Keratinocyte (primary cell): ENCODE measurements at regions not wholly inside any gene's neighbourhood (a gene's known extent, or its start where the extent isn't known, plus 50 kb on each side); places are given as distances from the start of the nearest gene placed in this dataset.

Source experiments
- DNase-seq: peaks from one replicate; pipeline ENCODE4 v3.0.0-alpha.2; 2011; ENCODE audit warnings: low read depth, missing footprints, low spot score
- FAIRE-seq: peaks from 2 replicates; lab custom pipeline; 2011; peaks lifted over from hg19 to GRCh38; lab: Jason Lieb, UNC
- H2AFZ ChIP-seq: 2 replicates; pipeline ENCODE4 v1.6.0; 2012; ENCODE audit warnings: low read length, control low read depth, inconsistent platforms; ENCODE audit not compliant: control insufficient read depth
- H3K27ac ChIP-seq: 2 replicates; pipeline ENCODE4 v1.5.1; 2011; ENCODE audit warnings: low read length; ENCODE audit not compliant: control insufficient read depth, insufficient read depth
- H3K27me3 ChIP-seq: 3 replicates; pipeline ENCODE4 v1.6.0; 2011; ENCODE audit warnings: low read length; ENCODE audit not compliant: control insufficient read depth, insufficient read depth; ENCODE audit errors: extremely low read depth
- H3K36me3 ChIP-seq, 2 experiments: 2 replicates in 1 of 2; 3 replicates in 1 of 2; pipeline ENCODE4 v1.5.1; 2011; ENCODE audit warnings: low read length in 2 of 2, mild to moderate bottlenecking in 1 of 2; ENCODE audit not compliant: control insufficient read depth in 2 of 2, insufficient read depth in 2 of 2; ENCODE audit errors: extremely low read depth in 1 of 2
- H3K4me1 ChIP-seq: 3 replicates; pipeline ENCODE4 v1.5.1; 2011; ENCODE audit warnings: low read length; ENCODE audit not compliant: control insufficient read depth, insufficient read depth; ENCODE audit errors: extremely low read depth
- H3K4me2 ChIP-seq: 3 replicates; pipeline ENCODE4 v1.6.0; 2011; ENCODE audit warnings: low read depth, low read length; ENCODE audit not compliant: control insufficient read depth, insufficient read depth; ENCODE audit errors: extremely low read depth
- H3K4me3 ChIP-seq, 3 experiments: fragments of 200-600 bp in 1 of 3; sonication (generic) in 1 of 3; 2 replicates in 2 of 3; 3 replicates in 1 of 3; pipeline ENCODE4 v1.5.1; 2011 to 2016; ENCODE audit warnings: low read length in 3 of 3, mild to moderate bottlenecking in 3 of 3, control low read depth in 2 of 3, inconsistent platforms in 1 of 3, low read depth in 1 of 3, mixed read lengths in 1 of 3, mixed run types in 1 of 3, moderate library complexity in 1 of 3; ENCODE audit not compliant: control insufficient read depth in 2 of 3, insufficient read depth in 2 of 3; ENCODE audit errors: extremely low read depth in 1 of 3
- H3K79me2 ChIP-seq: 2 replicates; pipeline ENCODE4 v1.6.0; 2012; ENCODE audit warnings: low read length; ENCODE audit not compliant: control insufficient read depth, insufficient read depth
- H3K9ac ChIP-seq: 3 replicates; pipeline ENCODE4 v1.6.0; 2011; ENCODE audit warnings: low read length; ENCODE audit not compliant: control insufficient read depth, insufficient read depth; ENCODE audit errors: extremely low read depth
- H3K9me1 ChIP-seq: 3 replicates; pipeline ENCODE4 v1.6.0; 2011; ENCODE audit warnings: low read length; ENCODE audit not compliant: control insufficient read depth, insufficient read depth; ENCODE audit errors: extremely low read depth
- H3K9me3 ChIP-seq: 2 replicates; pipeline ENCODE4 v1.5.1; 2012; ENCODE audit warnings: low read depth, low read length; ENCODE audit not compliant: control insufficient read depth
- H4K20me1 ChIP-seq: 3 replicates; pipeline ENCODE4 v1.6.0; 2011; ENCODE audit warnings: low read length; ENCODE audit not compliant: control insufficient read depth, insufficient read depth; ENCODE audit errors: extremely low read depth
- CTCF ChIP-seq, 3 experiments: IDR thresholded peaks in 1 of 3; conservative IDR thresholded peaks in 1 of 3; optimal IDR thresholded peaks in 1 of 3; 2 replicates in 2 of 3; 3 replicates in 1 of 3; pipeline versions ENCODE3 to v1.5.1; 2011; ENCODE audit warnings: low read length in 3 of 3, mild to moderate bottlenecking in 3 of 3, moderate library complexity in 2 of 3, control low read depth in 1 of 3, inconsistent platforms in 1 of 3; ENCODE audit not compliant: insufficient read depth in 2 of 3; ENCODE audit errors: extremely low read depth in 1 of 3
- EZH2 ChIP-seq: IDR thresholded peaks from one replicate; pipeline ENCODE4 v1.6.1; 2012; ENCODE audit warnings: inconsistent platforms, mild to moderate bottlenecking, low read length, moderate library complexity
- dilution Hi-C: fragments of 300-500 bp; cut with MboI; formaldehyde crosslinking; loops from one replicate; pipeline ENCODE4 v1.7.0; 2020; ENCODE audit warnings: low sequenced_read_pairs; ENCODE audit not compliant: extremely low pct_ligation_motif_present

- Histone ChIP-seq H3K4me3 (no peak overlapping the region), H3K4me2 (no peak overlapping the region), H3K9me1 (no peaks in the 10 kb centered on the region), H3K4me1 (no peaks in the 10 kb centered on the region), H3K27ac (no peak overlapping the region), H3K79me2 (no peaks in the 10 kb centered on the region), H4K20me1 (no peaks in the 10 kb centered on the region), H3K9ac (no peak overlapping the region), H3K9me3 (no peaks in the 10 kb centered on the region), H2AFZ (no peak overlapping the region), H3K36me3 (no peaks in the 10 kb centered on the region), H3K27me3 (no peaks in the 10 kb centered on the region)
- FAIRE-seq: no peak
- dilution Hi-C loops: no loop called here
- TF ChIP-seq EZH2 (no peak), CTCF (optimal IDR thresholded peaks at IDR 0.05 in 1 of 3, IDR thresholded peaks at IDR 0.05 in 1 of 3, conservative IDR thresholded peaks at IDR 0.05 in 1 of 3; ENCODE audit: extremely low read depth in 1 of 3, insufficient read depth in 2 of 3, low read length in 3 of 3) (no peak)
- DNase-seq: no peak
These were observed 127.1 kb upstream of the COL5A1 start for GRCh38 chr9:134514503-134514902.

- dilution Hi-C loops: no loop called here
- no peak overlapping the region for H3K9ac ChIP-seq
- H4K20me1 ChIP-seq: no peaks in the 10 kb centered on the region
- DNase-seq (no peak), FAIRE-seq (no peak)
- H3K36me3 ChIP-seq: no peaks in the 10 kb centered on the region
- TF ChIP-seq EZH2 (no peak), CTCF (optimal IDR thresholded peaks at IDR 0.05 in 1 of 3, IDR thresholded peaks at IDR 0.05 in 1 of 3, conservative IDR thresholded peaks at IDR 0.05 in 1 of 3; ENCODE audit: extremely low read depth in 1 of 3, insufficient read depth in 2 of 3, low read length in 3 of 3) (no peak)
- H2AFZ ChIP-seq: no peak overlapping the region
- no peaks in the 10 kb centered on the region for H3K9me1 ChIP-seq
- H3K27ac ChIP-seq: no peak overlapping the region
- H3K79me2 ChIP-seq: no peaks in the 10 kb centered on the region
- no peaks in the 10 kb centered on the region for H3K27me3 ChIP-seq
- no peaks in the 10 kb centered on the region for H3K4me1 ChIP-seq
- no peak overlapping the region for H3K4me2 ChIP-seq
- no peak overlapping the region for H3K4me3 ChIP-seq
- H3K9me3 ChIP-seq: no peaks in the 10 kb centered on the region
These were observed 126.4 kb upstream of the COL5A1 start for GRCh38 chr9:134515026-134515821.
